ENCODE measurements at regions not wholly inside any gene's neighbourhood (a gene's known extent, or its start where the extent isn't known, plus 50 kb on each side); places are given as distances from the start of the nearest gene placed in this dataset.

GRCh38 chr15:69830430-69830829 is 267.3 kb downstream of the TLE3 start:
- no peaks in the 10 kb centered on the region for H3K9me3 Mint-ChIP-seq (ENCODE audit: low read depth)
- H3K4me3 Mint-ChIP-seq: no peak overlapping the region
- no peak for DNase-seq
- no peak overlapping the region for H3K27ac Mint-ChIP-seq
- peaks cover 7% of the 10 kb centered on the region for H3K27me3 Mint-ChIP-seq
- H3K36me3 Mint-ChIP-seq: no peaks in the 10 kb centered on the region
- no peaks in the 10 kb centered on the region for H3K4me1 Mint-ChIP-seq
- CTCF ChIA-PET: no interaction called here
- ATAC-seq: no peak

DNA sequence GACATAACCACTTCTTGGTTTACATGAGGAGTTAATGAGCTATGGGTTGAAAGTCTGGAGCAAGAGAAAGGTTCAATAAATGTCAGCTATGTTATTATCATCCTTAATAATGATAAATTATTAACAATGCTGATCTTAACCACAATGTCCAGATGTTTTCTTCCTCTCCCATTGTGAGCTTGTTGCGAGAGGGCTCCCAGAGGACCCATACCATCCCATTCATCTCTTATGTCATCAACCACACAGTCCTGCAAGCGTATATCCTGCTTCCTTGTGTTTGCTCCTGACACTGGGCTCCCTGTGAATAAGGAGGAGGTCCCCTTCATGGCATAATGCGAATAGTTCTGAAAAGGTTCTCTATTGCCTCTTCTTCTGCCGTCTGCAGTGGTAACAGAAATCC is 266.8 kb downstream of the TLE3 start:
- Mint-ChIP-seq H3K27ac (no peak overlapping the region), H3K4me1 (no peaks in the 10 kb centered on the region), H3K4me3 (no peak overlapping the region), H3K27me3 (peaks cover 7% of the 10 kb centered on the region), H3K9me3 (ENCODE audit: low read depth) (no peaks in the 10 kb centered on the region), H3K36me3 (no peaks in the 10 kb centered on the region)
- CTCF ChIA-PET: no interaction called here
- DNase-seq (no peak), ATAC-seq (no peak)

- no peaks in the 10 kb centered on the region for H3K4me1 Mint-ChIP-seq
- peaks cover 5% of the 10 kb centered on the region for H3K27me3 Mint-ChIP-seq
- H3K27ac Mint-ChIP-seq: no peak overlapping the region
- H3K4me3 Mint-ChIP-seq: no peak overlapping the region
- no peaks in the 10 kb centered on the region for H3K9me3 Mint-ChIP-seq (ENCODE audit: low read depth)
- DNase-seq (no peak), ATAC-seq (no peak)
- H3K36me3 Mint-ChIP-seq: no peaks in the 10 kb centered on the region
- CTCF ChIA-PET: no interaction called here
Measured at GRCh38 chr15:69834267-69834666, 263.4 kb downstream of the TLE3 start.

- CTCF ChIA-PET: no interaction called here
- H3K4me1 Mint-ChIP-seq: no peaks in the 10 kb centered on the region
- H3K27ac Mint-ChIP-seq: no peak overlapping the region
- no peaks in the 10 kb centered on the region for H3K36me3 Mint-ChIP-seq
- no peaks in the 10 kb centered on the region for H3K9me3 Mint-ChIP-seq (ENCODE audit: low read depth)
- H3K4me3 Mint-ChIP-seq: no peak overlapping the region
- peaks cover 4% of the 10 kb centered on the region for H3K27me3 Mint-ChIP-seq
- no peak for DNase-seq
- ATAC-seq: no peak
Measured at GRCh38 chr15:69834761-69835160, 263.0 kb downstream of the TLE3 start.

DNA sequence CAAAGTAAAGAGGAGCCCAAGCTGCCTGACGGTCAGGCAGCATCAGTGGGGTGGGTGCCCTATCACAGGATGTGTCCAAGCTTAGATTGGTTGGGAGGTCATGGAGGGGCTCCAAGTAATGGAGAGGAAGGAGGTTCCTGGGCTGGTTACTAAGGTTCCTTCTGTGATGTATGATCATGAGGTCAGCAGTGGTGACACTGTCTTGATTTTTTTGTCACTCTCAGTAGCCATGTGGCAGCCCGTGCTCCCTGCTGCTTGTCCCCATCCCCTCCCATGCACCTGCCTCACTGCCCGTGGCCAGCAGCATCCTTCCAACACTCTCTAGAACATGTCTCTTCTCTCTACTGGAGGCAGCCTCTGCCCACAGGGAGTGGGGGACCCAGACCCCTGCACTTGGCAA is 261.7 kb downstream of the TLE3 start:
- H3K27ac Mint-ChIP-seq: no peak overlapping the region
- DNase-seq: no peak
- H3K36me3 Mint-ChIP-seq: no peaks in the 10 kb centered on the region
- H3K9me3 Mint-ChIP-seq (ENCODE audit: low read depth): no peaks in the 10 kb centered on the region
- no peak for ATAC-seq
- H3K4me1 Mint-ChIP-seq: no peaks in the 10 kb centered on the region
- CTCF ChIA-PET: no interaction called here
- no peak overlapping the region for H3K4me3 Mint-ChIP-seq
- H3K27me3 Mint-ChIP-seq: peaks cover 2% of the 10 kb centered on the region

DNA sequence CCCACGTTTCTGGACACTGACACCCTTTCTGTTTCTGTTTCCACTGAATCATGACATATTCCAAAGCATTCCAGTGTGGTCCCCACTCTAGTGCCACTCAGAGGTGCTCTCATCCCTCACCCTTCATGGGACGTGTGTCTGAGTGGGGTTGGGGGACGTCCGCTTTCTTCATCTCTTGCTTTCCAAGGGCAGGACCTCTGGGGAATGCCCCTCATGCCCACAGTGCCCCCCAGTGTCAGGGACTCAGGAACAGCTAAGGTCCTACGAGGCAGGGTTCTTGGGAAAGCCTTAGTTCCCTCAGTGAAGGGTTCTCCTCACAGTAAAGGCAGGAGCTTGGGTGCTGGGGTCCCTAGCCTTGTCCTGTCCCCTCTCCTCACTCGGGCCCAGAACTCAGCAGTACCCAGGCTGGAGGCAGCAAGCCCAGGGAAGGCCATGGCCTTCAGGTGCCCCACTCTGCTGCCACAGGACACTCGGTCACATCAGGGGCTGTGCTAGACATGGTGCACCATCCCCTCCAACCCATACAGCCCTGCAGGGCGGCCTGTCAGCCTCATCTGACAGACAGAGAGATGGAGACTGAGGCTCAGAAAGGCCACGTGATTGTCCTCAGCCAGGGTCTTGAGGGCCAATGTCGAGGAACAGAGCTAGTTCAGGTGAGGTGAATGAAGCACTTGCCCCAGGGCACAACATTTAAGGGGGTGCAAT is 261.0 kb downstream of the TLE3 start:
- no peak for DNase-seq
- CTCF ChIA-PET: no interaction called here
- ATAC-seq: no peak
- H3K4me1 Mint-ChIP-seq: no peaks in the 10 kb centered on the region
- H3K9me3 Mint-ChIP-seq (ENCODE audit: low read depth): no peaks in the 10 kb centered on the region
- no peak overlapping the region for H3K27ac Mint-ChIP-seq
- peaks cover 2% of the 10 kb centered on the region for H3K27me3 Mint-ChIP-seq
- no peak overlapping the region for H3K4me3 Mint-ChIP-seq
- H3K36me3 Mint-ChIP-seq: no peaks in the 10 kb centered on the region

- no peaks in the 10 kb centered on the region for H3K4me1 Mint-ChIP-seq
- ATAC-seq: no peak
- no peak overlapping the region for H3K27ac Mint-ChIP-seq
- H3K27me3 Mint-ChIP-seq: peaks cover 2% of the 10 kb centered on the region
- CTCF ChIA-PET: no interaction called here
- no peaks in the 10 kb centered on the region for H3K36me3 Mint-ChIP-seq
- no peaks in the 10 kb centered on the region for H3K9me3 Mint-ChIP-seq (ENCODE audit: low read depth)
- H3K4me3 Mint-ChIP-seq: no peak overlapping the region
- no peak for DNase-seq
Measured at GRCh38 chr15:69838338-69838737, 259.4 kb downstream of the TLE3 start.

DNA sequence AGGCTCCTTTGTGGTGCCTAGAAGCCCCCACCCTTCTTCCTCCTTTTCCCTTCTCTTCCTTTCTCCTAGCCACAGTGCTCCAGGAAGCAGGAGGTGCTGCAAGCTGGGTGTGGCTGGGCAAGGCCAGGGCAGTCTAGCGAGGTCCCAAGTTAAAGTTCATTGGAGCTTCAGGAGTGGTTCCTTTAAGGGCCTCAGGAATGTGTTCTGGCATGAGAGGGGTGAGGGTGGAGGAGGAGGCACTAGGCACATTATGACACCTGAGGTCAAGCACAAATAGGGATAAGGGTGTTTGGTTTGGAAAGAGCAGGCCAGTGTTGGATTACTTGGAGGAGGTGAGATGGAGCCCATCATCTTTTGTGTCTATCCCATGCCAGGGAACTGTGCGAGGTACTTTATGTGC is 258.7 kb downstream of the TLE3 start:
- no peak overlapping the region for H3K27ac Mint-ChIP-seq
- CTCF ChIA-PET: no interaction called here
- ATAC-seq: no peak
- no peaks in the 10 kb centered on the region for H3K9me3 Mint-ChIP-seq (ENCODE audit: low read depth)
- peaks cover 6% of the 10 kb centered on the region for H3K27me3 Mint-ChIP-seq
- H3K4me3 Mint-ChIP-seq: no peak overlapping the region
- no peaks in the 10 kb centered on the region for H3K36me3 Mint-ChIP-seq
- no peak for DNase-seq
- no peaks in the 10 kb centered on the region for H3K4me1 Mint-ChIP-seq

- CTCF ChIA-PET: no interaction called here
- Mint-ChIP-seq H3K27me3 (peaks cover 8% of the 10 kb centered on the region), H3K36me3 (no peaks in the 10 kb centered on the region), H3K9me3 (ENCODE audit: low read depth) (no peaks in the 10 kb centered on the region), H3K4me1 (no peaks in the 10 kb centered on the region), H3K4me3 (no peak overlapping the region), H3K27ac (no peak overlapping the region)
- DNase-seq (no peak), ATAC-seq (no peak)
Measured at GRCh38 chr15:69841113-69841828, 256.4 kb downstream of the TLE3 start.

DNA sequence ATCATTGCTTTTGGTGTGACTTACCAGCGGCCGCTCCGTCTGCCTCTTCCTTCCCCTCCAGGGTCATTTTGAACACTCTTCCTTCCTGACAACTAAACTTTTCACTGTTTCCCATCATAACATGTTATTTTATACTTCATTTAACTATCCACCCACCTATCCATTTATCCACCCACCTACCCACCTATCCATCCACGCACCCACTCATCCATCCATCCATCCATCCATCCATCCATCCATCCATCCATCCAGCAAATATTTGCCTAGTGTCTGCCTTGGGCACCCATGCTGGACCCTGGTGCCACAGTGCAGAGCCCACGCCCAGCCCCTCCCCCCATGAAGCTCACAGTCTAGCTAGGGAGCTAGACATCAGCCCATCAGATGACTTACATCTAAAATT is 254.9 kb downstream of the TLE3 start:
- H3K27me3 Mint-ChIP-seq: peaks cover 18% of the 10 kb centered on the region
- H3K9me3 Mint-ChIP-seq (ENCODE audit: low read depth): no peaks in the 10 kb centered on the region
- no peaks in the 10 kb centered on the region for H3K36me3 Mint-ChIP-seq
- H3K4me1 Mint-ChIP-seq: no peaks in the 10 kb centered on the region
- H3K27ac Mint-ChIP-seq: no peak overlapping the region
- CTCF ChIA-PET: no interaction called here
- ATAC-seq: no peak
- DNase-seq: no peak
- no peak overlapping the region for H3K4me3 Mint-ChIP-seq

DNA sequence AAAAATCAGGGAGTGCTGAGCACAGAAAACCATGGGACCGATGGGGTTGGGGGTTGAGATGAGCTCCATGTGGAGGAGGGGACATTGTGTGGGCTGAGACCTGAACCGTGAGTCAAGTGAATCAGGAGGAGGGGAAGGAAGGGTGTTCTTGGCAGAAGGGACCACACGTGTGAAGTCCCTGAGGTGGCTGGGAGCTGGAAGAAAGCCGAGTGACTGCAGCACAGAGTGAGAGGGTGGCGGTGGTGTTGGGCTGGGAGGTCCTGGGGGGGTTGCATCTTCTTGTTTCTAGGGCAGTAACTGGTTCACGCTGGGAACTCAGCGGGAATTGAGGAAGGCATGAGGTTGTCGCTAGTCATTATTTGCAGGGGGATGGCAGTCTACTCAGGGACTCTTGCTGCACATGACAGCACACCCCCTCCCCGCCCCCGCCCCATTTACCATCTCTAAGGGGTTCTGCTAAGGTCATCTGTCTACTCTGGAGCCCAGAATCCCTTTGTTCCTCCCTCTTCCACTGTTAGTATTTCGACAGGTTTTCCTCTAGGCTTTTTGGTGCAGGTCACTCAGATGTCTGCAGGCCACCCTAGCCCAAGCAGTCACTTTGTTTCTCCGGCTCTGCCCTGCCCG is 254.3 kb downstream of the TLE3 start:
- ATAC-seq (no peak), DNase-seq (no peak)
- H3K36me3 Mint-ChIP-seq: no peaks in the 10 kb centered on the region
- no peaks in the 10 kb centered on the region for H3K4me1 Mint-ChIP-seq
- H3K27me3 Mint-ChIP-seq: peaks cover 22% of the 10 kb centered on the region
- no peaks in the 10 kb centered on the region for H3K9me3 Mint-ChIP-seq (ENCODE audit: low read depth)
- H3K27ac Mint-ChIP-seq: no peak overlapping the region
- H3K4me3 Mint-ChIP-seq: no peak overlapping the region
- CTCF ChIA-PET: no interaction called here

GRCh38 chr15:69843900-69844304 is 253.8 kb downstream of the TLE3 start:
- DNase-seq (no peak), ATAC-seq (no peak)
- peaks cover 27% of the 10 kb centered on the region for H3K27me3 Mint-ChIP-seq
- no peak overlapping the region for H3K27ac Mint-ChIP-seq
- CTCF ChIA-PET: no interaction called here
- H3K4me1 Mint-ChIP-seq: no peaks in the 10 kb centered on the region
- no peak overlapping the region for H3K4me3 Mint-ChIP-seq
- no peaks in the 10 kb centered on the region for H3K9me3 Mint-ChIP-seq (ENCODE audit: low read depth)
- no peaks in the 10 kb centered on the region for H3K36me3 Mint-ChIP-seq

GRCh38 chr15:69845159-69845558 is 252.6 kb downstream of the TLE3 start:
- no peak overlapping the region for H3K4me3 Mint-ChIP-seq
- H3K4me1 Mint-ChIP-seq: no peaks in the 10 kb centered on the region
- H3K9me3 Mint-ChIP-seq (ENCODE audit: low read depth): no peaks in the 10 kb centered on the region
- no peak for ATAC-seq
- peaks cover 30% of the 10 kb centered on the region for H3K27me3 Mint-ChIP-seq
- no peaks in the 10 kb centered on the region for H3K36me3 Mint-ChIP-seq
- CTCF ChIA-PET: no interaction called here
- no peak for DNase-seq
- no peak overlapping the region for H3K27ac Mint-ChIP-seq

DNA sequence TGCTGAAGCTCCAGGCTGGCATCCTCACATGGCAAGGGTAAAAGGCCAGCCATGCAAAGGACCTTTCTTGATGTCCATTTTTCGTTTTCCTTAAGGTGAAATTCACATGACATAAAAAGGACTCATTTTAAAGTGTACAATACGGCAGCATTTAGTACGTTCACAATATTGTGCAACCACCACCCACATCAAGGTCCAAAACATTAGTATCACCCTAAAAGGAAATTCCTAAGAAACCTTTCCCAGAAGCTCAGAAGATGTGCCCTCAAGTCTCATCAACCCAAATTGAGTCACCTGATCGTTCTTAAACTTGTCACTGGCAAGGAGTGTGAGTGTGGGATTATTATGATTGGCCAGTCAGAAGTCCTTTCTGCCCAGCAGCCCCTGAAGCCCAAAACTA is 250.1 kb downstream of the TLE3 start:
- no peak overlapping the region for H3K4me3 Mint-ChIP-seq
- H3K4me1 Mint-ChIP-seq: no peaks in the 10 kb centered on the region
- DNase-seq (no peak), ATAC-seq (no peak)
- H3K27me3 Mint-ChIP-seq: peaks cover 30% of the 10 kb centered on the region
- no peaks in the 10 kb centered on the region for H3K36me3 Mint-ChIP-seq
- CTCF ChIA-PET: no interaction called here
- H3K9me3 Mint-ChIP-seq (ENCODE audit: low read depth): no peaks in the 10 kb centered on the region
- no peak overlapping the region for H3K27ac Mint-ChIP-seq

Measured in activated CD8-positive, alpha-beta memory T cell treated with anti-CD3 and anti-CD28 coated beads, Interleukin-2, amount 10 ng/mL, durations not matched to agents 7 days and 5 days (primary cell).